ENCODE measurements at regions not wholly inside any gene's neighbourhood (a gene's known extent, or its start where the extent isn't known, plus 50 kb on each side); places are given as distances from the start of the nearest gene placed in this dataset.

GRCh38 chr3:107978131-107979055, 112.4 kb downstream of the CD47 start:
- H3K4me3 ChIP-seq (ENCODE audit: low read depth, low read length) = no peak overlapping the region
- ChIA-PET POLR2A (no interaction called here), CTCF (interaction anchor here (1.1 kb wide), 1 partner anchor 8 kb away, joined by 3 read pairs; no protein-coding TSS in a partner anchor)
- no peak for DNase-seq (ENCODE audit: low read depth, low spot score)
- no peak for TF ChIP-seq CTCF (IDR thresholded peaks at IDR 0.05; ENCODE audit: insufficient read depth, low read length, missing control alignments)

- no peak for DNase-seq (ENCODE audit: low read depth, low spot score)
Observed at GRCh38 chr3:107977221-107978130, 113.4 kb downstream of the CD47 start.

GRCh38 chr3:107976202-107976800, 114.5 kb downstream of the CD47 start:
- DNase-seq (ENCODE audit: low read depth, low spot score) = no peak
- ChIA-PET CTCF (no interaction called here), POLR2A (no interaction called here)
- no peak overlapping the region for H3K4me3 ChIP-seq (ENCODE audit: low read depth, low read length)
- TF ChIP-seq CTCF (IDR thresholded peaks at IDR 0.05; ENCODE audit: insufficient read depth, low read length, missing control alignments) = no peak

More at GRCh38 chr3:107977221-107978130, 113.4 kb downstream of the CD47 start:
- ChIA-PET CTCF (no interaction called here), POLR2A (no interaction called here)
- no peak overlapping the region for H3K4me3 ChIP-seq (ENCODE audit: low read depth, low read length)
- TF ChIP-seq CTCF (IDR thresholded peaks at IDR 0.05; ENCODE audit: insufficient read depth, low read length, missing control alignments) = no peak

GRCh38 chr3:107975529-107976201, 115.2 kb downstream of the CD47 start:
- CTCF ChIA-PET = interaction anchor here (0.7 kb wide), 1 partner anchor 11 kb away, joined by 4 read pairs; no protein-coding TSS in a partner anchor
- H3K4me3 ChIP-seq (ENCODE audit: low read depth, low read length) = no peak overlapping the region
- no peak for TF ChIP-seq CTCF (IDR thresholded peaks at IDR 0.05; ENCODE audit: insufficient read depth, low read length, missing control alignments)
- DNase-seq (ENCODE audit: low read depth, low spot score) = no peak
- POLR2A ChIA-PET = no interaction called here

GRCh38 chr3:107973961-107974360, 116.9 kb downstream of the CD47 start:
- H3K4me3 ChIP-seq (ENCODE audit: low read depth, low read length) = no peak overlapping the region
- CTCF ChIA-PET = interaction anchor here (0.6 kb wide), 1 partner anchor 57 kb away, joined by 3 read pairs; no protein-coding TSS in a partner anchor
- POLR2A ChIA-PET = no interaction called here
- no peak for TF ChIP-seq CTCF (IDR thresholded peaks at IDR 0.05; ENCODE audit: insufficient read depth, low read length, missing control alignments)
- DNase-seq (ENCODE audit: low read depth, low spot score) = no peak
